MM.1S (cell line): ENCODE measurements at regions not wholly inside any gene's neighbourhood (a gene's known extent, or its start where the extent isn't known, plus 50 kb on each side); places are given as distances from the start of the nearest gene placed in this dataset.

ENCODE experiments used
- DNase-seq: peaks from one replicate; pipeline ENCODE4 v3.0.0-alpha.2; 2015
- H2AFZ ChIP-seq: fragments of 300-600 bp; sonication (generic); 2 replicates; pipeline ENCODE4 v1.6.0; 2016; ENCODE audit warnings: antibody characterized with exemption, low read length
- H3F3A ChIP-seq: fragments of 300-600 bp; sonication (generic); 2 replicates; pipeline ENCODE4 v1.6.1; 2016; ENCODE audit warnings: mild to moderate bottlenecking, antibody characterized with exemption, low read length, moderate library complexity, mixed read lengths; ENCODE audit not compliant: insufficient read depth
- H3K27ac ChIP-seq: fragments of 300-600 bp; sonication (generic); 2 replicates; pipeline ENCODE4 v1.5.1; 2016; ENCODE audit warnings: mild to moderate bottlenecking, low read length
- H3K27me3 ChIP-seq: fragments of 300-600 bp; sonication (generic); replicated peaks from 2 replicates; pipeline ENCODE4 v1.6.0; 2016; ENCODE audit warnings: low read length; ENCODE audit not compliant: insufficient read depth
- H3K36me3 ChIP-seq: fragments of 300-600 bp; sonication (generic); replicated peaks from 2 replicates; pipeline ENCODE4 v1.6.1; 2016; ENCODE audit warnings: mild to moderate bottlenecking, low read length, mixed read lengths; ENCODE audit not compliant: insufficient read depth
- H3K4me1 ChIP-seq: fragments of 300-600 bp; sonication (generic); 2 replicates; pipeline ENCODE4 v1.6.1; 2016; ENCODE audit warnings: low read length, mixed read lengths
- H3K4me2 ChIP-seq: fragments of 300-600 bp; sonication (generic); 2 replicates; pipeline ENCODE4 v1.6.0; 2016; ENCODE audit warnings: low read depth, low read length
- H3K4me3 ChIP-seq: fragments of 300-600 bp; sonication (generic); 2 replicates; pipeline ENCODE4 v1.5.1; 2016; ENCODE audit warnings: low read length, mixed read lengths
- H3K79me2 ChIP-seq: fragments of 300-600 bp; sonication (generic); 2 replicates; pipeline ENCODE4 v1.6.1; 2016; ENCODE audit warnings: mixed run types, low read length, mixed read lengths
- H3K9ac ChIP-seq: fragments of 300-600 bp; sonication (generic); 2 replicates; pipeline ENCODE4 v1.6.1; 2016; ENCODE audit warnings: low read length, mixed read lengths
- H3K9me2 ChIP-seq: fragments of 300-600 bp; sonication (generic); replicated peaks from 2 replicates; pipeline ENCODE4 v1.6.1; 2016; ENCODE audit warnings: mild to moderate bottlenecking, low read length, mixed read lengths; ENCODE audit not compliant: insufficient read depth
- H3K9me3 ChIP-seq: fragments of 300-600 bp; sonication (generic); replicated peaks from 2 replicates; pipeline ENCODE4 v1.6.1; 2016; ENCODE audit warnings: mild to moderate bottlenecking, low read length, mixed read lengths; ENCODE audit not compliant: insufficient read depth
- H4K20me1 ChIP-seq: fragments of 300-600 bp; sonication (generic); 2 replicates; pipeline ENCODE4 v1.6.1; 2016; ENCODE audit warnings: mild to moderate bottlenecking, low read length, moderate library complexity, mixed read lengths; ENCODE audit not compliant: insufficient read depth
- EZH2 ChIP-seq: fragments of 300-600 bp; sonication (generic); optimal IDR thresholded peaks from 2 replicates; pipeline ENCODE3; 2017; ENCODE audit warnings: low read depth, mild to moderate bottlenecking, antibody characterized with exemption, low read length, mixed read lengths
- EZH2phosphoT487 ChIP-seq: fragments of 300-600 bp; sonication (generic); IDR thresholded peaks from 2 replicates; pipeline ENCODE4 v1.6.1; 2018; ENCODE audit warnings: antibody characterized with exemption, low read length
- TF ChIP-seq, protein P1 (sequence below): fragments of 300-600 bp; sonication (generic); IDR thresholded peaks from 2 replicates; pipeline ENCODE4 v1.5.1; 2016; ENCODE audit warnings: antibody characterized with exemption, low read length, mixed read lengths

DNA sequence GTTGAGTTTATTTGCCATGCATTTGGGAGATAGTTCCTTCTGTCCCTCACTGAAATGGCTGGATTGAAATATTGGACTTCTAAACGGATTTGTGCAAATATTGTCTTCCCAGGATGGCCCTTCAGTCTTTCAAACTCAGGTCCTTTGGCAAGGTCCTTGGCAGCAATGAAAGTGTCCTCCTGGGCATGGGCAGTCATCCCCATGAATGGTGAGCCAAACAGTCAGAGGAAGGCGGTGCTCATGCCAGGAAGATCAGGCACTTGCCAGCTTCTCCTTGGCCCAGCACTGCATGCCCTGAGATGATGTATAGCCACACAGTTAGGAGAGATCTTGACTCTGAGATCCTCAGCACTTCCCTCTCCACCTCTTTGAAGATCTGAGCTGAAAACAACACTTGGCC lies 221.4 kb upstream of the KLF4 start:
- Histone ChIP-seq H3F3A (no peaks in the 10 kb centered on the region), H2AFZ (no peak overlapping the region), H3K79me2 (no peaks in the 10 kb centered on the region), H3K27me3 (no peaks in the 10 kb centered on the region), H3K4me2 (no peak overlapping the region), H3K36me3 (no peaks in the 10 kb centered on the region), H3K9me2 (no peaks in the 10 kb centered on the region), H3K27ac (no peak overlapping the region), H4K20me1 (no peaks in the 10 kb centered on the region), H3K9me3 (no peaks in the 10 kb centered on the region), H3K4me3 (no peak overlapping the region), H3K4me1 (no peaks in the 10 kb centered on the region), H3K9ac (no peak overlapping the region)
- no peak for TF ChIP-seq EZH2phosphoT487
- DNase-seq, result no peak

DNA sequence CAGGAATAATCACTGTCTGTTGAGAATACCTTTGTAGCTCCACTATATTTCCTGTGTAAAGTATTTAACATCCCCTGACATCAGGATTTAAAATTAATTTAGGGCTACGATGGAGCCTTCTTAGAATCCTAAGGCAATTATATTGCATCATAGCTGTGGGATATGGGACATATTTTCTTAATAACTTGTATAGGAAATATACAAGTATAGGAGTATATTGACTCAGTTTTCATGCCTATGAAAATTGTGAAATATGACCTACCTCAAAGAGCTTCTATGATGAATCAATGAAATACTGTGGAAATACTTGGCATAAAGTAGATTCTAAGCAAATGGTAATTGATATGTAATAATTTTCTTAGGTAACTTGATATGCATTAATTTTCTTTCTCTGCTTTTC lies 221.0 kb upstream of the KLF4 start:
- no peak overlapping the region for H2AFZ ChIP-seq
- H3K79me2 ChIP-seq, result no peaks in the 10 kb centered on the region
- H3K4me1 ChIP-seq, result no peaks in the 10 kb centered on the region
- H3F3A ChIP-seq, result no peaks in the 10 kb centered on the region
- H3K27me3 ChIP-seq, result no peaks in the 10 kb centered on the region
- no peaks in the 10 kb centered on the region for H3K36me3 ChIP-seq
- H3K9ac ChIP-seq, result no peak overlapping the region
- no peaks in the 10 kb centered on the region for H4K20me1 ChIP-seq
- no peak overlapping the region for H3K27ac ChIP-seq
- no peaks in the 10 kb centered on the region for H3K9me3 ChIP-seq
- H3K4me2 ChIP-seq, result no peak overlapping the region
- H3K9me2 ChIP-seq, result no peaks in the 10 kb centered on the region
- DNase-seq, result no peak
- no peak overlapping the region for H3K4me3 ChIP-seq
- TF ChIP-seq EZH2 (no peak), EZH2phosphoT487 (no peak)
- TF ChIP-seq, protein P1, sequence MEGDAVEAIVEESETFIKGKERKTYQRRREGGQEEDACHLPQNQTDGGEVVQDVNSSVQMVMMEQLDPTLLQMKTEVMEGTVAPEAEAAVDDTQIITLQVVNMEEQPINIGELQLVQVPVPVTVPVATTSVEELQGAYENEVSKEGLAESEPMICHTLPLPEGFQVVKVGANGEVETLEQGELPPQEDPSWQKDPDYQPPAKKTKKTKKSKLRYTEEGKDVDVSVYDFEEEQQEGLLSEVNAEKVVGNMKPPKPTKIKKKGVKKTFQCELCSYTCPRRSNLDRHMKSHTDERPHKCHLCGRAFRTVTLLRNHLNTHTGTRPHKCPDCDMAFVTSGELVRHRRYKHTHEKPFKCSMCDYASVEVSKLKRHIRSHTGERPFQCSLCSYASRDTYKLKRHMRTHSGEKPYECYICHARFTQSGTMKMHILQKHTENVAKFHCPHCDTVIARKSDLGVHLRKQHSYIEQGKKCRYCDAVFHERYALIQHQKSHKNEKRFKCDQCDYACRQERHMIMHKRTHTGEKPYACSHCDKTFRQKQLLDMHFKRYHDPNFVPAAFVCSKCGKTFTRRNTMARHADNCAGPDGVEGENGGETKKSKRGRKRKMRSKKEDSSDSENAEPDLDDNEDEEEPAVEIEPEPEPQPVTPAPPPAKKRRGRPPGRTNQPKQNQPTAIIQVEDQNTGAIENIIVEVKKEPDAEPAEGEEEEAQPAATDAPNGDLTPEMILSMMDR, result no peak

DNA sequence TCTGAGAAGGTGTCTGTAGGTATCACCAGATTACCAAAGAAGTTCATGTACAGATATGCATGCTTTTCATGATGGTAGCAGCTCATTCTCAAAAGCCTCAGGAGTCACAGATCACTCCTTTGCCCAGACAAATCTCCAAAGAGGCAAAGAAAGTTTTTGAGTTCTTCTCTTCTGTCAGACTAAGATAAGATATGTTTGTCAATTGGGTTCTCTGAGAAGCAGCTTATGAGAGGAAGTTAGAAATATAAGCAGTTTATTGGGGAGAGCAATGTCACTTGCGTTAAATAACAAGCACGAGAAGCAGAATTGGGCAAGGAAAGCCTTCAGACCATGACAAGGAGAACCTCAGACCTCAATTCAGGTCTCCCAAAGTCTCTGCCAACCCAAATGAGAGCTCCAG lies 219.2 kb upstream of the KLF4 start:
- no peaks in the 10 kb centered on the region for H3K36me3 ChIP-seq
- no peak overlapping the region for H3K27ac ChIP-seq
- no peak for TF ChIP-seq EZH2
- TF ChIP-seq, protein P1, result no peak
- no peak for TF ChIP-seq EZH2phosphoT487
- no peak overlapping the region for H2AFZ ChIP-seq
- no peak overlapping the region for H3K4me2 ChIP-seq
- no peaks in the 10 kb centered on the region for H3K27me3 ChIP-seq
- H3K9me2 ChIP-seq, result no peaks in the 10 kb centered on the region
- H3K9me3 ChIP-seq, result no peaks in the 10 kb centered on the region
- H3K4me3 ChIP-seq, result no peak overlapping the region
- H3F3A ChIP-seq, result no peaks in the 10 kb centered on the region
- no peak for DNase-seq
- H3K9ac ChIP-seq, result no peak overlapping the region
- no peaks in the 10 kb centered on the region for H3K4me1 ChIP-seq
- H3K79me2 ChIP-seq, result no peaks in the 10 kb centered on the region
- no peaks in the 10 kb centered on the region for H4K20me1 ChIP-seq

DNA sequence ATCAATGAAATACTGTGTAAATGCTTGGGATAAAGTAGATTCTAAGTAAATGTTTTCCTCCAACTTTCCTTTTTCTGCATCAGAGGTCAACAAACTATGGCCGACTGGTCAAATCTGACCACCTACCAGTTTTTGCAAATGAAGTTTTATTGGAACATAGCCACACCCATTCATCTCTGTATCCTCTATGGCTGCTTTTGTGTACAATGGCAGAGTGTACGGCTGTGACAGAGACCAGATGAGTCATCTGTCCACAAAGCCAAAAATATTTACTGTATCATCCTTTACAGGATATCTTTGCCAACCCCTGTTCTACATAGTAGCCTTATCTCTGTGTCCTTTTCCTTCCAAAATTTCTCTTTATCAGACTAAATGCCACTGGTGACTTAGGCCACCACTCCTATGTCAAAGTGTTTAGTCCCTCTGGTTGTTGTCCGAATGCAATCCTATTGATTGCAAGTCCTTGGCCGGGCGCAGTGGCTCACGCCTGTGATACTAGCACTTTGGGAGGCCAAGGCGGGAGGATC lies 218.4 kb upstream of the KLF4 start:
- Histone ChIP-seq H3K4me3 (no peak overlapping the region), H3K36me3 (no peaks in the 10 kb centered on the region), H3K9me3 (no peaks in the 10 kb centered on the region), H3K79me2 (no peaks in the 10 kb centered on the region), H4K20me1 (no peaks in the 10 kb centered on the region), H3F3A (no peaks in the 10 kb centered on the region), H3K9me2 (no peaks in the 10 kb centered on the region), H3K27me3 (no peaks in the 10 kb centered on the region), H3K9ac (no peak overlapping the region), H3K27ac (no peak overlapping the region), H3K4me2 (no peak overlapping the region), H2AFZ (no peak overlapping the region), H3K4me1 (no peaks in the 10 kb centered on the region)
- TF ChIP-seq, protein P1, result no peak
- TF ChIP-seq EZH2 (no peak), EZH2phosphoT487 (no peak)
- no peak for DNase-seq
